Heart right ventricle (tissue), 16 donors: ENCODE measurements at regions not wholly inside any gene's neighbourhood (a gene's known extent, or its start where the extent isn't known, plus 50 kb on each side); places are given as distances from the start of the nearest gene placed in this dataset.
"Not testable (repeated sequence)": the region's sequence is repeated elsewhere in the genome, so short reads cannot be mapped to it uniquely, and the experiment has no call there.

Source experiments
- ATAC-seq, 8 donors: fragments of 200-7000 bp; cut with Tn5 transposase; one replicate each; pipeline ENCODE4 v1.9.1; 2020; ENCODE audit warnings: mild to moderate bottlenecking in 8 of 8, moderate library complexity in 8 of 8, moderate number of reproducible peaks in 1 of 8
- DNase-seq, 2 donors: peaks; one replicate each; pipeline ENCODE4 v3.0.0-alpha.2; 2020
- H3K27ac ChIP-seq, 10 donors: fragments of 200-600 bp; sonication (generic) in 2 of 10; one replicate each; pipeline versions ENCODE4 v1.5.0 to v1.8.0; 2020 to 2022; ENCODE audit warnings: mild to moderate bottlenecking in 3 of 10
- H3K27me3 ChIP-seq, 7 donors: fragments of 200-600 bp; one replicate each; pipeline ENCODE4 v1.8.0; 2021 to 2022; ENCODE audit warnings: mild to moderate bottlenecking in 2 of 7
- H3K36me3 ChIP-seq, 9 donors: fragments of 200-600 bp; sonication (generic) in 1 of 9; one replicate each; pipeline versions ENCODE4 v1.5.0 to v1.8.0; 2020 to 2022; ENCODE audit warnings: mild to moderate bottlenecking in 2 of 9
- H3K4me1 ChIP-seq, 9 donors: fragments of 200-600 bp; sonication (generic) in 1 of 9; one replicate each; pipeline versions ENCODE4 v1.5.0 to v1.8.0; 2020 to 2022; ENCODE audit warnings: mild to moderate bottlenecking in 4 of 9
- H3K4me3 ChIP-seq, 10 donors: fragments of 200-600 bp; sonication (generic) in 2 of 10; one replicate each; pipeline versions ENCODE4 v1.5.0 to v1.8.0; 2020 to 2022; ENCODE audit warnings: mild to moderate bottlenecking in 7 of 10, moderate library complexity in 2 of 10
- H3K9me3 ChIP-seq, 11 donors: fragments of 200-600 bp in 10 of 11; sonication (generic) in 2 of 11; one replicate each; pipeline versions ENCODE4 v1.5.0 to v1.8.0; 2013 to 2022; ENCODE audit warnings: mild to moderate bottlenecking in 2 of 11, control low read depth in 1 of 11, moderate library complexity in 1 of 11
- WGBS, 2 donors: extraction: QIAGEN DNeasy Blood & Tissue Kit; methylation state at CpG; one replicate each; pipeline ENCODE4 v1.1.7; 2013; ENCODE audit warnings: inconsistent platforms in 1 of 2; 5-methylcytosine and 5-hydroxymethylcytosine counted together
- intact Hi-C, 10 donors: fragments of 100-400 bp; cut with DNase I; formaldehyde crosslinking; loops; one replicate each; pipeline versions ENCODE4 v1.11.1 to v1.14.2; 2022
- TF ChIP-seq, protein P1 (sequence below), 9 donors: fragments of 200-600 bp; sonication (generic) in 2 of 9; IDR thresholded peaks; one replicate each; pipeline versions ENCODE4 v1.5.0 to v1.8.0; 2021 to 2022; ENCODE audit warnings: antibody characterized with exemption in 9 of 9, mild to moderate bottlenecking in 5 of 9, moderate library complexity in 1 of 9
- donor health status: Arrhythmogenic right ventricular cardiomyopathy.
- donor health status: ischemic (EF 13 %, LVEDD 7.1; RV severe dilation, severe dysfunction).
- donor health status: healthy with polysubstance abuse.
- donor health status: DM: no; HTN: yes; CAD: no.
- donor health status: DM: no; HTN: no; CAD: no.
- donor health status: ischemic (EF 25% LVEDD 6.9; RV normal size, moderate dysfunction).
- donor health status: ischemic (EF 25% LVEDD 5.7; RV mildly dilated, moderate dysfunction).
- donor health status: healthy.
- donor health status: DM: yes; HTN: yes; CAD: no.
- donor health status: Ischemic cardiomyopathy.
- donor health status: ischemic (EF 35%, LVEDD 5.7; RV mildly dilated, moderate dysfunction).
- donor health status: nonischemic (EF 11% LVEDD 7.7; RV severe dilation, severe dysfunction).
- donor health status: DM: yes; HTN: yes; CAD: no.
- donor health status: PGD.
- donor health status: ischemic (EF 29% LVEDD 5.4; RV normal size, mild dysfunction).
- donor health status: nonischemic (EF 23%, LVEDD 6.1; RV moderate dilation, normal function).

GRCh38 chr5:88646866-88647265, 236.1 kb downstream of the MEF2C start:
- H3K27ac ChIP-seq, result no peak overlapping the region
- TF ChIP-seq, protein P1, sequence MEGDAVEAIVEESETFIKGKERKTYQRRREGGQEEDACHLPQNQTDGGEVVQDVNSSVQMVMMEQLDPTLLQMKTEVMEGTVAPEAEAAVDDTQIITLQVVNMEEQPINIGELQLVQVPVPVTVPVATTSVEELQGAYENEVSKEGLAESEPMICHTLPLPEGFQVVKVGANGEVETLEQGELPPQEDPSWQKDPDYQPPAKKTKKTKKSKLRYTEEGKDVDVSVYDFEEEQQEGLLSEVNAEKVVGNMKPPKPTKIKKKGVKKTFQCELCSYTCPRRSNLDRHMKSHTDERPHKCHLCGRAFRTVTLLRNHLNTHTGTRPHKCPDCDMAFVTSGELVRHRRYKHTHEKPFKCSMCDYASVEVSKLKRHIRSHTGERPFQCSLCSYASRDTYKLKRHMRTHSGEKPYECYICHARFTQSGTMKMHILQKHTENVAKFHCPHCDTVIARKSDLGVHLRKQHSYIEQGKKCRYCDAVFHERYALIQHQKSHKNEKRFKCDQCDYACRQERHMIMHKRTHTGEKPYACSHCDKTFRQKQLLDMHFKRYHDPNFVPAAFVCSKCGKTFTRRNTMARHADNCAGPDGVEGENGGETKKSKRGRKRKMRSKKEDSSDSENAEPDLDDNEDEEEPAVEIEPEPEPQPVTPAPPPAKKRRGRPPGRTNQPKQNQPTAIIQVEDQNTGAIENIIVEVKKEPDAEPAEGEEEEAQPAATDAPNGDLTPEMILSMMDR (IDR thresholded peaks at IDR 0.05), result no peak
- intact Hi-C loops, result no loop called here
- no peaks in the 10 kb centered on the region for H3K36me3 ChIP-seq
- DNase-seq (no peak), ATAC-seq (no peak)
- no peaks in the 10 kb centered on the region for H3K4me1 ChIP-seq
- WGBS, 2 donors, result 89 to 97% methylated on average over 1 of the region's 1 CpG
- no peak overlapping the region for H3K4me3 ChIP-seq
- peaks cover 0 to 6% (median 0%) of the 10 kb centered on the region in 11 donors for H3K9me3 ChIP-seq
- peaks cover 0 to 67% (median 39%) of the 10 kb centered on the region in 7 donors for H3K27me3 ChIP-seq

DNA sequence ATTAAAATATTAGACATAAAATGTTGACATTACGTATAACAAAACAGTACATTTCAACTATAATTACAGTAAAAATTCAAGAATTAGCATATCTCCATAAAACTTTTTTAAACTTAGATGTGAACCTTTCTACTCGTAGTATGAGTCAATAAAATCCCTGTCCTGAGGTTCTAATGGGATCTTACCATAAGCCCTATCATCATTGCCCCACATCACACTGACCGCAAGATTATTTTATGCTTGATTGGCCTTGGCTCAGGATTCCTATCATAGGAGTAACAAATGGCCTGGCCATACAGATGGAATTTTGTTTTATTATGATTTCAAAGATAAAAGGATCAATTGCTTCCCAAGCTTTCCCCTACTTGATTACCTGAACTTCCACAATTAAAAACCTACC, 238.3 kb downstream of the MEF2C start:
- intact Hi-C loops, result no loop called here
- Histone ChIP-seq H3K36me3 (no peaks in the 10 kb centered on the region), H3K27me3 (peaks cover 0 to 45% (median 25%) of the 10 kb centered on the region in 7 donors), H3K9me3 (peaks cover 0 to 6% (median 0%) of the 10 kb centered on the region in 11 donors), H3K4me3 (no peak overlapping the region), H3K4me1 (no peaks in the 10 kb centered on the region), H3K27ac (no peak overlapping the region)
- ATAC-seq, result no peak
- 76 to 80% methylated on average over 3 of the region's 3 CpGs for WGBS, 2 donors
- TF ChIP-seq, protein P1 (IDR thresholded peaks at IDR 0.05), result no peak
- no peak for DNase-seq

DNA sequence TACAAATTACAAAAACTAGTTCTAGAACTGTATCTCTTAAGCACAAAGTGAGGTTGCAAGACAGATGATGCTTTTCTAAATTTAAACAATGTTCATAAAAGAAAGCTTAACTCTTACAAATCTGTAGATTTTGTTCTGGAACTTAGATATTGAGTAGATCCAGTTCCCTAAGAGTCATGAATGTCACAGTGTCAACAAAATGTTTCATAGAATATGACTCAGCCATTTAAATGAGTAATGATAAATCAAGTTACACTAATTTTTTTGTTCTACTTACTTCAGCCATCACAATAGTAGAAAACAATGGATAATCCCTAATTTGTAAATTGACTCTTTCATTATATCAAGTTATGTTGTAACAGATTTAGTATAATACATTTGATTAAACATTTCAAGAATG, 239.7 kb downstream of the MEF2C start:
- no peak for DNase-seq
- Histone ChIP-seq H3K27ac (no peak overlapping the region), H3K4me1 (no peaks in the 10 kb centered on the region), H3K27me3 (peaks cover 0 to 31% (median 14%) of the 10 kb centered on the region in 7 donors), H3K4me3 (no peak overlapping the region), H3K9me3 (peaks cover 0 to 6% (median 0%) of the 10 kb centered on the region in 11 donors), H3K36me3 (no peaks in the 10 kb centered on the region)
- ATAC-seq, result no peak
- intact Hi-C loops, result no loop called here
- TF ChIP-seq, protein P1 (IDR thresholded peaks at IDR 0.05), result no peak

DNA sequence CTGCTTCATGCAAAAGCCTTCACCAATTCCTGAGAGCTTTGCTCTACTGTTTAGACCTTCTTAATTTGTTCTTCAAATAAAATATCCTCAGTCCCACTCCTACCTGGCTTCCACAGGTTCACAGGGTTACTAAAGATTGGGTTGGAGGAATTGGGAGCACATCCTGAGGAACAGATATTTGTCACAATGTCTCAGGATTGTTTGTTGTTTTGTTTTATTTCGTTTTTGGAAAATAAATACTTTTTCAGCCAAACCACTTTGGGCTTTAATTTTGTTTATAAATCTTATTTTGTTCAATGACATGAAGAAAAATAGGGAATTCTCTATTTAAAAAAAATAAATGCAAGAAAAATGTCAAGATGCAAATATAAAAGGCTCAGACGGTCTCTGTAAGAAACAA, 249.0 kb downstream of the MEF2C start:
- DNase-seq (no peak), ATAC-seq (no peak)
- 41 to 51% methylated on average over 2 of the region's 2 CpGs for WGBS, 2 donors
- intact Hi-C loops, result loop anchor here in 1 of 10 donors (5.0 kb wide), 1 partner anchor 612 kb away; no protein-coding TSS in a partner anchor
- Histone ChIP-seq H3K9me3 (no peaks in the 10 kb centered on the region), H3K4me1 (no peaks in the 10 kb centered on the region), H3K36me3 (no peaks in the 10 kb centered on the region), H3K27me3 (peaks cover 0 to 28% (median 0%) of the 10 kb centered on the region in 7 donors), H3K27ac (no peak overlapping the region), H3K4me3 (no peak overlapping the region)
- TF ChIP-seq, protein P1 (IDR thresholded peaks at IDR 0.05), result no peak

GRCh38 chr5:88622890-88623289, 260.1 kb downstream of the MEF2C start:
- DNase-seq, H3K36me3 ChIP-seq, intact Hi-C loops, ATAC-seq, H3K4me3 ChIP-seq, H3K4me1 ChIP-seq, H3K27ac ChIP-seq: not testable (repeated sequence)
- 90 to 93% methylated on average over 5 of the region's 5 CpGs for WGBS, 2 donors
- Histone ChIP-seq H3K9me3 (peaks cover 0 to 29% (median 0%) of the 10 kb centered on the region in 11 donors), H3K27me3 (peaks cover 0 to 11% (median 0%) of the 10 kb centered on the region in 7 donors)

DNA sequence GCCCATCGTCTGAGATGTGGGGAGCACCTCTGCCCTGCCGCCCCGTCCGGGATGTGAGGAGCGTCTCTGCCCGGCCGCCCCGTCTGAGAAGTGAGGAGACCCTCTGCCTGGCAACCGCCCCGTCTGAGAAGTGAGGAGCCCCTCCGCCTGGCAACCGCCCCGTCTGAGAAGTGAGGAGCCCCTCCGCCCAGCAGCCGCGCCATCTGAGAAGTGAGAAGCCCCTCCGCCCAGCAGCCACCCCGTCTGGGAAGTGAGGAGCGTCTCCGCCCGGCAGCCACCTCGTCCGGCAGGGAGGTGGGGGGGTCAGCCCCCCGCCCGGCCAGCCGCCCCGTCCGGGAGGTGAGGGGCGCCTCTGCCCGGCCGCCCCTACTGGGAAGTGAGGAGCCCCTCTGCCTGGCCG, 267.2 kb downstream of the MEF2C start:
- H3K27ac ChIP-seq, intact Hi-C loops, H3K36me3 ChIP-seq, H3K4me1 ChIP-seq, DNase-seq, H3K4me3 ChIP-seq, H3K27me3 ChIP-seq, ATAC-seq: not testable (repeated sequence)
- peaks cover 0 to 35% (median 8%) of the 10 kb centered on the region in 11 donors for H3K9me3 ChIP-seq
- 95% methylated on average over 17 of the region's 32 CpGs; no CpG with 5 or more reads in 1 of the 2 donors for WGBS, 2 donors
